ENCODE measurements at regions not wholly inside any gene's neighbourhood (a gene's known extent, or its start where the extent isn't known, plus 50 kb on each side); places are given as distances from the start of the nearest gene placed in this dataset.

GRCh38 chrX:27519226-27519625 lies 56.1 kb upstream of the PPP4R3C start:
- TF ChIP-seq, protein P1, sequence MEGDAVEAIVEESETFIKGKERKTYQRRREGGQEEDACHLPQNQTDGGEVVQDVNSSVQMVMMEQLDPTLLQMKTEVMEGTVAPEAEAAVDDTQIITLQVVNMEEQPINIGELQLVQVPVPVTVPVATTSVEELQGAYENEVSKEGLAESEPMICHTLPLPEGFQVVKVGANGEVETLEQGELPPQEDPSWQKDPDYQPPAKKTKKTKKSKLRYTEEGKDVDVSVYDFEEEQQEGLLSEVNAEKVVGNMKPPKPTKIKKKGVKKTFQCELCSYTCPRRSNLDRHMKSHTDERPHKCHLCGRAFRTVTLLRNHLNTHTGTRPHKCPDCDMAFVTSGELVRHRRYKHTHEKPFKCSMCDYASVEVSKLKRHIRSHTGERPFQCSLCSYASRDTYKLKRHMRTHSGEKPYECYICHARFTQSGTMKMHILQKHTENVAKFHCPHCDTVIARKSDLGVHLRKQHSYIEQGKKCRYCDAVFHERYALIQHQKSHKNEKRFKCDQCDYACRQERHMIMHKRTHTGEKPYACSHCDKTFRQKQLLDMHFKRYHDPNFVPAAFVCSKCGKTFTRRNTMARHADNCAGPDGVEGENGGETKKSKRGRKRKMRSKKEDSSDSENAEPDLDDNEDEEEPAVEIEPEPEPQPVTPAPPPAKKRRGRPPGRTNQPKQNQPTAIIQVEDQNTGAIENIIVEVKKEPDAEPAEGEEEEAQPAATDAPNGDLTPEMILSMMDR (IDR thresholded peaks at IDR 0.05) = no peak
- TF ChIP-seq EZH2phosphoT487 (IDR thresholded peaks at IDR 0.05) = no peak
- no peak for TF ChIP-seq EZH2 (IDR thresholded peaks at IDR 0.05)

Data from neural progenitor cell (in vitro differentiated cells).